Endothelial cell of hepatic sinusoid (primary cell): ENCODE measurements at regions not wholly inside any gene's neighbourhood (a gene's known extent, or its start where the extent isn't known, plus 50 kb on each side); places are given as distances from the start of the nearest gene placed in this dataset.
"Not testable (repeated sequence)": the region's sequence is repeated elsewhere in the genome, so short reads cannot be mapped to it uniquely, and the experiment has no call there.

Experiments used
- in situ Hi-C: cut with HindIII; loops from 2 replicates; pipeline ENCODE4 v1.10.0; 2017; ENCODE audit warnings: low sequenced_read_pairs

- in situ Hi-C loops, result no loop called here
Observed at GRCh38 chr2:196515051-196515450, 124.5 kb upstream of the CCDC150 start.

DNA sequence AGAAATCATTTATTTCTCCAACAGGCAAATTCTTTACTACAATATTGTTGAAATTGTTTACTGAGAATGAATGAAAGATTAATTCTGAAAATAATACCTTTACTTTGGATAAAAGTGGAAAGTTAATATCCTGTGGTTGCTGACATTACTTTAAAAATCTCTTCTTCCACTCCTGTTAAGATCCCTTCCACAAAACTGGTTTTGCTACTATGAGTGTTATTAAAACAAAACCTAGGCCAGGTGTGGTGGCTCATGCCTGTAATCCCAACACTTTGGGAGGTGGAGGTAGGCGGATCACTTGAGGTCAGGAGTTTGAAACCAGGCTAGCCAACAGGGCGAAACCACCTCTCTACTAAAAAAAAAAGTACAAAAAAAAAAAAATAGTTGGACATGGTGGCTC lies 123.9 kb upstream of the CCDC150 start:
- in situ Hi-C loops, result no loop called here

DNA sequence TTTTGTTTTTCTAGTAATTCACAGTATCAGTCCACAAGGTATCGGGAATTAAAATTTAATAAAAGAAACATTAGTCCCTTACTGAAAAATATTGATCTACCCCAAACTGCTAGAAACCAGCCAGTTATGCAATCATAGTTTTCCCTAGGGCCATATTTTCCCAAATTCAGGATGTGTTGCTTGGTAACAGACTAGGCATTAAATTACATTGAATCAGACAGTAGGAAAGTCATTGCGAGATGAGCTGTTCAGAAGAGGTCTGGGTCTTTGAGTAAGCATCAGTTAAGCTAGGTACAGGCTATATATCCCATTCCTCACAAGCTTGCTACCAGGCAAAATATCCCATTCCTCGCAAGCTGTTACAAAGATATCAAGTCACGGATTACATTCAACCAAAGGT lies 123.0 kb upstream of the CCDC150 start:
- in situ Hi-C loops, result no loop called here

DNA sequence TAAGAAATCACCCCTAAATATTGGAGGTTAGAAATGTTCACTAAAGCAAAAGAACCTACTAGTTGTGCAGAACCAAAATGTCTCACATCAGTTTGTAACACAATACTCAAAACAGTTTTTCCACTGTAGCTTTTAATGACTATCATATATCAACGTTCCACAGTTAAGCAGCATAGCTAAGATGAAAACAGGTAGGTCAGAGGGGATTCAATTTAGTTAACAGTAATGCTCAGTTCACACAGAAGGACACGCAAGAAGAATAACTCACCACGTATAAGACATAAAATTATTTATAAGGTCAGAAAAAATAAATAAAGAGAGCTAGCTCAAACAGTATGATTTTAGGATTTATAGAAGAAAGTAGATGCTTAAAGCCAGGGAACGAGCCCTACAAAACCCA lies 118.9 kb upstream of the CCDC150 start:
- in situ Hi-C loops, result no loop called here

DNA sequence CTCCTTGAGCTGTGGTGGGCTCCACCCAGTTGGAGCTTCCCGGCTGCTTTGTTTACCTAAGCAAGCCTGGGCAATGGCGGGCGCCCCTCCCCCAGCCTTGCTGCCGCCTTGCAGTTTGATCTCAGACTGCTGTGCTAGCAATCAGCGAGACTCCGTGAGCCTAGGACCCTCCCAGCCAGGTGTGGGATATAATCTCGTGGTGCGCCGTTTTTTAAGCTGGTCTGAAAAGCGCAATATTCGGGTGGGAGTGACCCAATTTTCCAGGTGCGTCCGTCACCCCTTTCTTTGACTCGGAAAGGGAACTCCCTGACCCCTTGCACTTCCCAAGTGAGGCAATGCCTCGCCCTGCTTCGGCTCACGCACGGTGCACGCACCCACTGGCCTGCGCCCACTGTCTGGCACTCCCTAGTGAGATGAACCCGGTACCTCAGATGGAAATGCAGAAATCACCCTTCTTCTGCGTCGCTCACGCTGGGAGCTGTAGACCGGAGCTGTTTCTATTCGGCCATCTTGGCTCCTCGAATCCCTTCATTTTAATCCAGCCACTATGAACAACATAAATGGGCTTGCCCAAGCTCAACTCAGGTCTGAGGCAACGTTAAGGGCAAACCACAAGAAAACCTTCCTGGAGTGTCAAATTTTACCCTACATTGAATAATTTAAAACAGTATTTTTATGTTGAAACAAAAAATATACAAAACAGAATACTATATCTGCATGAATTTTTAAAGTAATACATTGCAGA lies 112.4 kb upstream of the CCDC150 start:
- in situ Hi-C loops, result not testable (repeated sequence)

DNA sequence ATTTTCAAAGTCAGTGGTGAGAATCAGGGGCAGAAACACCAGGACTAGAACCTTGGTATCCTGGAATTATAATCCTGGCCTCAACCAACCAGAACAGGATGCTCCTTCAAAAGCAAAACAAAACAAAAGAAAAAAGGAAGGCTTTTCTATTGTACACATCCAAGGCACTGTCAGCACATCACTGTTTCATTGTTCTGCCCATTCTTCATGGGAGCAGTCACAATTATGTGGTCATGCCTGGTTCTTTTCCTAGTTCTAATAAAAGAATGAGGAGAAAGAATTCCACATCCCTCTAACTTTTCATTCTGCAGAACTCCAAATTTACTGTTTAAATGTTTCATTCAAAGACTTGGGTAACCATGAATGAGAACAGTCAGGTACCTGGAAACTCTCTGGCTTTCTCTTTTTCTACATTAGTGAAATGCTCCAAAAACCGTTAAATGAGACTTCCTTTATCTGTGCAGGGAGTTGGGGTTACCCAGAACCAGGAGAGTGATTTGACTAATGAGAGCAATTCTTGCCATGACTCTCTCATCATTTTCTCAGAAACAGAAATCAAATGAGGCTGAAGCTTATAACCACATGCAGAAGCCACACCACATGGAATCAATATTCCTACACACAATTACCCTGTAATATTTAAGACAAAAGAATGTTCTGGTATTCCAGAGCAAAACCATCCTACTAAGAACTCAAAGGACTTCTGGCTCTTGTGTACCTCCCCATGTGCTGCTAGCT lies 110.9 kb upstream of the CCDC150 start:
- in situ Hi-C loops, result no loop called here

GRCh38 chr2:196530910-196531309 lies 108.6 kb upstream of the CCDC150 start:
- in situ Hi-C loops, result loop anchor here (5.0 kb wide), 1 partner anchor 44 kb away; no protein-coding TSS in a partner anchor

DNA sequence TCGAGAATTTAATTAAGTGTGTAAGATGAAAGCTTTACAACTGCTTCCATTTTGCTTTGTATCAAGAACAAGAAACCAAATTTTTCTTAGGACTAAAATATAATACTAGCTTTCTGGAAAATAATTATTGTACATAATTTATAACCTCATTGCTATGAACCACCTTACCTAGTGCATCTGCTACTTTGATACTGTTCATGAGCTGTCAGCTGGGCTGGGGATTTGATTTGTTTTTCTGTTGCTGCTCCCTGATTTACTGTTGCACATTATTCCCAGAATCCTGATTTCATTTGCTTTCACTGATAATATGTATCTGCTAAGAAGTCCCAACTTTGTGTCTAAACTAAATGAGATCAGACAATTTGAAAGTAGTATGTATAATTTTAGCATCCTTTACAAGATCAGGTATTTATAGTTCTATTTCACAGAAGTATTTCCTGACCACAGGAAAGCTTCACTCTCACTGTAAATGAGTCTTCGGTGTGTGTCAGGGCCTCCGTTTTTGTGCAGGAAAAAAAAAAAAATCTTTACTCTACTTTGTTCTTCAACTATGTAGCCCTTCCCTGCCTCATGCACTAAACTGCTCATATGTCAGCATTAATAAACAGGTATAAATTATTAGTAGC lies 105.6 kb upstream of the CCDC150 start:
- in situ Hi-C loops, result loop anchor here (5.0 kb wide), 1 partner anchor 47 kb away; no protein-coding TSS in a partner anchor

GRCh38 chr2:196534495-196534894 lies 105.0 kb upstream of the CCDC150 start:
- in situ Hi-C loops, result loop anchor here (5.0 kb wide), 1 partner anchor 47 kb away; no protein-coding TSS in a partner anchor

DNA sequence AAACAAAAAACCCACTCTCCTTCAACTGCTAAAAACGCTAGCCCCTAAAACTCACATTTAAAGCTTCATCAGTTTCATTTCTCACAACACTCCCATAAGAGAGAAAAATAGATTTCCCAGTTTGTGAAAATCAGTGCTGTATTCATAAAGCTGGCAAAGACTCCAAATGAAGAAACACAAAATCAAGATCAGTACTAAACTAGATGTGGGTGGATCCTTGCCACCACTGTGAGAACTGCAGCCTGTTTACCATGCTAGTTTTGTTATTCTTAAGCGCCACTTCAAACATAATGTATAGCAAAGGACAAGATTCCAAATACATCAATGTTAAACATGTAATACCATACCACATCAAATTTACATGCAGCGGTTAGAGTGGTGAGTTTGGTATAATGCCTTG lies 104.5 kb upstream of the CCDC150 start:
- in situ Hi-C loops, result no loop called here

DNA sequence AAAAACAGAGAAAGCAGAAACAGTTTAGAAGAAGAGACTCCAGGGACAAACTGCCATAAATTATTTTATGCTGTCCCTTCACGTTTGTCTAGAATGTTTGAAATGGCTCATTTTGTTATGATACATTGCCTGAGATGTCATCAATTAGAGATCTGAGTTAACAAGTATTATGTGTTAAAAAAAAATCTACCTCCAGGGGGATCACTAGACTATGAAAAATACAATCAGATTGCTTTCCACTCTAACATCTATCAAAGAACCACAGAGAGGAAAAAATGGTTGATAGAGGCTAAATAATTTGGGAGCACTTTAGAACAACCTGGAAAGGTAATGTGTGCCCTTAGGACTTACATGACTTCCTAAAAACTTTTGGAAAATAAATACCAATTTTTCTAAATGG lies 103.8 kb upstream of the CCDC150 start:
- in situ Hi-C loops, result no loop called here

DNA sequence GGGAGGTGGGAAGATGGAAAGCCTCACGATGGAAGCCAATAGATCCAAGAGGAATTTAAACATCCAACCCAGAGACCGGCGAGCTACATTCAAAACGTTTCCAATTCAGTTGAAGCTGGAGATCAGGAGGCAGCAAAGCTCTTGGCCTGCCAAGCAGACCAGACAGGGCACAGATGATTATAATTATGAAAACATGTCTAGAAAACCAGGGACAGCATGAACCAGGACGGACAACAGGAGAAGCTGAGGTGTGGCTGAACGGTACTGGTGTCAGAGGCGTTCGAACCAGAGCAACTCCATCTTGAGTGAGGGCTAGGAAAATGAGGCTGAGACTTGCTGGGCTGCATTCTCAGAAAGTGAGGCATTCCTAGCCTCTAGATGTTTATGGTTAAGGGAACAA lies 102.2 kb upstream of the CCDC150 start:
- in situ Hi-C loops, result no loop called here

DNA sequence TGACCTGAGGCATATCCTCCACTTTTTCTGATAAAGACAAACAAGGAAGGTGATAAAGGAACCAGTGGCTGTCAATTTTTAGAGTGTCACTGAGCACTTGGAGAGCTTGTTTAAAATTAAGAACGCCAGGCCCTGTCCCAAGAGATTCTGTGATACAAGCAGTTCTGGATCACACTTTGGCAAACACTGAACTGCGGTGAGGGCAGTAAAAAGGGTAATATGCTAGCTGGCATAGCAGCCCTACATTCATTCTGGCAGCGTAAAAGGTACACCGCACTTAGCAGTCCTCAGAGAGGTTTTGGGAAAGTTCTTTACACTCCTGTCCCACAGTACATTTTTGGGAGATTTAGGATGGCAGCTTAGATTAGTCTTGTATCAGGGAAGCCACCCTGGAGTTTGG lies 101.3 kb upstream of the CCDC150 start:
- in situ Hi-C loops, result no loop called here

DNA sequence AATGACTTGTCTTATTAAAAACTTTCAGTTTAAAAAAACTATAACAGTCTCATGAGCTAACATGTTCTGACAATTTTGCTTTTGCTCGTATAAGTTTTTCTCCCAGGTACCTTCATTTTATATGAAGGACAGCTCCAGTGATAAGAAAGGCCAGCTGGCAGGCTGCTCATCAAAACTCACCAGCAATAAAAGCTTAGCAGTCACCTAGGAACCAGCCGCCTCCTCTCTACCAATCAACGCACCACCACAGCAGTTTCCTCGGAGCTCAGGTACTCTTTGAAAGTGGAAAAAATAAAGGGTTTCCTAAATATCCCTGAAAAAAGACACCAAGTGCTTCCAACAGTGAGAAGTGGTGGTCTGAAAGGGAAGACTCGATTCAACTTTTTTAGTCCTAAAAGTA lies 100.9 kb upstream of the CCDC150 start:
- in situ Hi-C loops, result no loop called here

DNA sequence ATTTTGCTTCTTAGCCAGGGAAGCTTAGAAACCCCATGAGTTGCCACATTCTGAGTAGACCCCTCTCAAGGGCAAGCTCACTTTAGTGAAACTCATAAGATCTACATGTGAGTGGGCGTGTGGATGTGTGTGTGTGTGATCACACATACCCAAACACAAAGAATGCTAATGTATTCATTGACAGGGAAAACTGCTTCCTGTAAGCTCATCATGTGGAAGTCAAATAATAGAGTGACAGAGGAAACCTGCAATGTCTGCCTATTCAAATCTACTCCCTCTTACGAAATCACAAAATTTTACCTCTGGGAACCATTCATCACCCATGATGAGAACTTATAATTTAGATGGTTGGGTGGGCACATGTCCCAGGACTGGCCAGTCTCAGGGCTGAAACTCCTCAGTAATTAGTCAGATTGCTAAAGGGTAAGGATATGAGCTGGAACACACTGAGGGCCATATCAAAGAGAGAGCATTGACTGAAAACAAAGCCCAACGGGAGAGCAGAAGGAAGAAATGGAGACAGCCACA lies 94.5 kb upstream of the CCDC150 start:
- in situ Hi-C loops, result no loop called here

- in situ Hi-C loops, result no loop called here
Observed at GRCh38 chr2:196546151-196546919, 93.2 kb upstream of the CCDC150 start.

DNA sequence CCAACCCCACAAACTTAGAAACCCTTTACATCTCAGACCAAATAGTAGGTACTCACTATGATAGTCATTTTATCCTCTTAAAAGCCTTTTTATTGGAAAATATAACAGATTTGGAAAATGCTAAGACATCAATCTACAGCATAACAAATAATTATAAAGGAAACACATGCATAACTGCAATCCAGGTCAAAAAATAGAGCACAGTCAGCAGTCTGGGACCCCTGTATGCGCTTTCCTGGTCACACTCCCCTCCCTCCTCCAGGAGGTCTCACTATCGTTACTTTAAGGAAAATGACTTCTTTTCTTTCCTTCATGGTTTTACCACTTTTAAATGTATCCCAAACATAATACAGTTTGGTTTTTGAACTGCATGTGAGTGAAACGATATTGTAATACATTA lies 90.5 kb upstream of the CCDC150 start:
- in situ Hi-C loops, result no loop called here

- in situ Hi-C loops, result loop anchor here (5.0 kb wide), 1 partner anchor 56 kb away; no protein-coding TSS in a partner anchor
Observed at GRCh38 chr2:196551014-196551413, 88.5 kb upstream of the CCDC150 start.

GRCh38 chr2:196555161-196555560 lies 84.4 kb upstream of the CCDC150 start:
- in situ Hi-C loops, result no loop called here

DNA sequence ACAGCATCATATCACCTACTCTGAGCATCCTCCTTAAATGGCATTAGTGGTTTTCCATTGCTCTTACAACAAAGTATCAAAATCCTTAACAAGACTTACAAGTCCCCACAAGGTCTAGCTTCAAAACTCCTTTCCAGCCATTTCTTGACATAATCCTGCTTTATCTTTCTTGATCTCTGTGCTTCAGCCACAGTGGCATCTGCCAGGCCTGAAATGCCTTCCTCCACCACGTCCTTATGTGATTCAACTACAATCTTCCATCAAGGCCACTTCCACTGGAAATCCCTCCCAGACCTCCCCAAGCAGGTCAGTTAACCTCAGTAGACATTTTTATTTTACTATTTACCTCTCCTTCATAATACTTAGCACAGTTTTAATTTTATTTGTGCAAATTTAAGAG lies 83.8 kb upstream of the CCDC150 start:
- in situ Hi-C loops, result no loop called here

GRCh38 chr2:196558497-196558896 lies 81.0 kb upstream of the CCDC150 start:
- in situ Hi-C loops, result no loop called here
